ENCODE measurements at regions not wholly inside any gene's neighbourhood (a gene's known extent, or its start where the extent isn't known, plus 50 kb on each side); places are given as distances from the start of the nearest gene placed in this dataset.

- no peak overlapping the region for H2AFZ ChIP-seq (ENCODE audit: insufficient read depth, low read depth, low read length, poor library complexity, severe bottlenecking)
- no peaks in the 10 kb centered on the region for H3K27me3 Mint-ChIP-seq (ENCODE audit: low read depth in 3 of 3)
- no peak overlapping the region for H3K9ac ChIP-seq (ENCODE audit: insufficient read depth, low read length, poor library complexity, severe bottlenecking)
- H3K4me2 ChIP-seq (replicated peaks; ENCODE audit: extremely low read depth, low read length, poor library complexity, severe bottlenecking) = no peak overlapping the region
- H3K9me3 Mint-ChIP-seq = peaks cover 1 to 9% (median 4%) of the 10 kb centered on the region in 7 donors
- TF ChIP-seq CTCF (IDR thresholded peaks at IDR 0.05) = no peak
- H4K20me1 ChIP-seq (ENCODE audit: insufficient read depth, low read length) = no peaks in the 10 kb centered on the region
- WGBS (ENCODE audit: insufficient coverage) = no CpG with 5 or more reads among the region's 1 CpG
- no peaks in the 10 kb centered on the region for H3K27me3 ChIP-seq (ENCODE audit: control insufficient read depth in 2 of 2, insufficient read depth in 2 of 2, low read length in 2 of 2)
- H3K4me1 Mint-ChIP-seq = no peaks in the 10 kb centered on the region
- no peaks in the 10 kb centered on the region for H3K36me3 Mint-ChIP-seq
- no peak overlapping the region for H3K4me3 ChIP-seq (replicated peaks in 1 of 3; ENCODE audit: low read depth in 2 of 3, low read length in 3 of 3)
- H3K79me2 ChIP-seq (ENCODE audit: insufficient read depth, low read length) = no peaks in the 10 kb centered on the region
- H3K27ac ChIP-seq (ENCODE audit: low read depth in 1 of 2, low read length in 2 of 2) = no peak overlapping the region
- DNase-seq = no peak
- intact Hi-C loops (cut with micrococcal nuclease) = no loop called here
- H3K4me3 Mint-ChIP-seq = no peak overlapping the region
- no peak overlapping the region for H3K27ac Mint-ChIP-seq
- no peaks in the 10 kb centered on the region for H3K4me1 ChIP-seq (ENCODE audit: control insufficient read depth in 1 of 2, insufficient read depth in 2 of 2, low read length in 2 of 2)
- H3K36me3 ChIP-seq (replicated peaks in 1 of 2; ENCODE audit: control insufficient read depth in 1 of 2, insufficient read depth in 2 of 2, low read length in 2 of 2) = no peaks in the 10 kb centered on the region
- H3K9me3 ChIP-seq (replicated peaks in 1 of 2; ENCODE audit: control insufficient read depth in 1 of 2, insufficient read depth in 1 of 2, low read length in 2 of 2) = peaks cover 9 to 11% of the 10 kb centered on the region in 2 donors
Observed at GRCh38 chr4:96366632-96367031, 526.7 kb downstream of the PDHA2 start.

DNA sequence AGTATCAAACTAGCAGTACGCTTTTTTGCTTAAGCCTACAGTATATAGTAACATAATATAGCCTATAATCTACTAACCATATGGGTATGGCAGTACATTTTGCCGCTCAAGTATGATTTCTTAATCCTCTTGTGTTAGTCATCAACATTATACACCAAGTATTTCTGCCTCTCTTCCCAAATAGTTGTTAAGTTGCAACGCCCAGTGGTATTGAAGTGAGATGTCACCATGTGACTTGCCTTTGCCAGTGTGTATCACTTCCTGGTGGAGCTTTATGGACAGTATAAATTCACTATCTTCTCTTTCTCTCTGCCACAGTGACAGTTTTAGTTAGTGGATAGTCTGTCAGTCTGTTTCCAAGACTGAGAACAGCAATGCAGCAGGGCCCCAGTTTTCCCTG, 535.5 kb downstream of the PDHA2 start:
- H3K4me3 ChIP-seq (replicated peaks in 1 of 3; ENCODE audit: low read depth in 2 of 3, low read length in 3 of 3) = no peak overlapping the region
- H3K4me3 Mint-ChIP-seq = no peak overlapping the region
- H3K36me3 ChIP-seq (replicated peaks in 1 of 2; ENCODE audit: control insufficient read depth in 1 of 2, insufficient read depth in 2 of 2, low read length in 2 of 2) = no peaks in the 10 kb centered on the region
- no peaks in the 10 kb centered on the region for H3K79me2 ChIP-seq (ENCODE audit: insufficient read depth, low read length)
- DNase-seq = no peak
- H3K27me3 ChIP-seq (ENCODE audit: control insufficient read depth in 2 of 2, insufficient read depth in 2 of 2, low read length in 2 of 2) = no peaks in the 10 kb centered on the region
- TF ChIP-seq CTCF (IDR thresholded peaks at IDR 0.05) = no peak
- no peak overlapping the region for H3K9ac ChIP-seq (ENCODE audit: insufficient read depth, low read length, poor library complexity, severe bottlenecking)
- peaks cover 9 to 11% of the 10 kb centered on the region in 2 donors for H3K9me3 ChIP-seq (replicated peaks in 1 of 2; ENCODE audit: control insufficient read depth in 1 of 2, insufficient read depth in 1 of 2, low read length in 2 of 2)
- no peaks in the 10 kb centered on the region for H3K36me3 Mint-ChIP-seq
- no peak overlapping the region for H3K4me2 ChIP-seq (replicated peaks; ENCODE audit: extremely low read depth, low read length, poor library complexity, severe bottlenecking)
- no peak overlapping the region for H3K27ac ChIP-seq (ENCODE audit: low read depth in 1 of 2, low read length in 2 of 2)
- peaks cover 0 to 9% (median 4%) of the 10 kb centered on the region in 7 donors for H3K9me3 Mint-ChIP-seq
- H4K20me1 ChIP-seq (ENCODE audit: insufficient read depth, low read length) = no peaks in the 10 kb centered on the region
- H3K27me3 Mint-ChIP-seq (ENCODE audit: low read depth in 3 of 3) = no peaks in the 10 kb centered on the region
- intact Hi-C loops (cut with micrococcal nuclease) = no loop called here
- H3K4me1 Mint-ChIP-seq = no peaks in the 10 kb centered on the region
- no peak overlapping the region for H3K27ac Mint-ChIP-seq
- WGBS (ENCODE audit: insufficient coverage) = no CpG with 5 or more reads among the region's 3 CpGs
- H2AFZ ChIP-seq (ENCODE audit: insufficient read depth, low read depth, low read length, poor library complexity, severe bottlenecking) = no peak overlapping the region
- no peaks in the 10 kb centered on the region for H3K4me1 ChIP-seq (ENCODE audit: control insufficient read depth in 1 of 2, insufficient read depth in 2 of 2, low read length in 2 of 2)
